GM20000 (cell line): ENCODE measurements at regions not wholly inside any gene's neighbourhood (a gene's known extent, or its start where the extent isn't known, plus 50 kb on each side); places are given as distances from the start of the nearest gene placed in this dataset.

Source experiments
- DNase-seq: peaks from one replicate; pipeline ENCODE4 v3.0.0; 2012; ENCODE audit warnings: low spot score
- TF ChIP-seq, protein P1 (sequence below): IDR thresholded peaks from 2 replicates; pipeline ENCODE4 v1.5.1; 2012; ENCODE audit warnings: mild to moderate bottlenecking, control low read depth; ENCODE audit errors: extremely low read depth, missing control alignments

DNA sequence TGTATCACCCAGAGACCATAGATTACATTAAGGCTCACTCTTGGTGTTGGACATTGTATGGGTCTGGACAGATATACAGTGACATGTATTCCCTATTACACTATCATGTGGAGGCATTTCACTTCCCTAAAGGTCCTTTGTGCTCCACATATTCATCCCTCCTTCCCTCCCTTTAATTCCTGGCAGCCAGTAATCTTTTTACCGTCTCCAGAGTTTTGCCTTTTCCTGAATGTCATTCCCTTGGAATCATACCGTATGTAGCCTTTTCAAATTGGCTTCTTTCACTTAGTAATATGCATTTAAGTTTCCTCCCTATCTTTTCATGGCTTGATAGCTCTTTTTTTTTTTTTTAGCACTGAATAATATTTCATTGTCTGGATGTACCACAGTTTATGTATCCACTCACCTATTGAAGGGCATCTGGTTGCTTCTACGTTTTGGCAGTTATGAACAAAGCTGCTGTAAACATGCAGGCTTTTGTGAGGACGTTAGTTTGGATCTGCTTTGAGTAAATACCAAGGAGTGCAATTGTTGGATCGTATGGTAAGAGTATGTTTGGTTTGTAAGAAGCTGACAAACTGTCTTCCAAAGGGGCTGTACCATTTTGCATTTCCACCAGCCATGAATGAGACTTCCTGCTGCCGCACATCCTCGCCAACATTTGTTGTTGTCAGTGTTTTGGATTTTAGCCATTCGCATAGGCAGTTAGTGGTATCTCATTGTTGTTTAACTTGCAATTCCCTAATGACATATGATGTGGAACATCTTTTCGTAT, 122.1 kb upstream of the SMIM23 start:
- no peak for DNase-seq
- TF ChIP-seq, protein P1, sequence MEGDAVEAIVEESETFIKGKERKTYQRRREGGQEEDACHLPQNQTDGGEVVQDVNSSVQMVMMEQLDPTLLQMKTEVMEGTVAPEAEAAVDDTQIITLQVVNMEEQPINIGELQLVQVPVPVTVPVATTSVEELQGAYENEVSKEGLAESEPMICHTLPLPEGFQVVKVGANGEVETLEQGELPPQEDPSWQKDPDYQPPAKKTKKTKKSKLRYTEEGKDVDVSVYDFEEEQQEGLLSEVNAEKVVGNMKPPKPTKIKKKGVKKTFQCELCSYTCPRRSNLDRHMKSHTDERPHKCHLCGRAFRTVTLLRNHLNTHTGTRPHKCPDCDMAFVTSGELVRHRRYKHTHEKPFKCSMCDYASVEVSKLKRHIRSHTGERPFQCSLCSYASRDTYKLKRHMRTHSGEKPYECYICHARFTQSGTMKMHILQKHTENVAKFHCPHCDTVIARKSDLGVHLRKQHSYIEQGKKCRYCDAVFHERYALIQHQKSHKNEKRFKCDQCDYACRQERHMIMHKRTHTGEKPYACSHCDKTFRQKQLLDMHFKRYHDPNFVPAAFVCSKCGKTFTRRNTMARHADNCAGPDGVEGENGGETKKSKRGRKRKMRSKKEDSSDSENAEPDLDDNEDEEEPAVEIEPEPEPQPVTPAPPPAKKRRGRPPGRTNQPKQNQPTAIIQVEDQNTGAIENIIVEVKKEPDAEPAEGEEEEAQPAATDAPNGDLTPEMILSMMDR, result no peak

DNA sequence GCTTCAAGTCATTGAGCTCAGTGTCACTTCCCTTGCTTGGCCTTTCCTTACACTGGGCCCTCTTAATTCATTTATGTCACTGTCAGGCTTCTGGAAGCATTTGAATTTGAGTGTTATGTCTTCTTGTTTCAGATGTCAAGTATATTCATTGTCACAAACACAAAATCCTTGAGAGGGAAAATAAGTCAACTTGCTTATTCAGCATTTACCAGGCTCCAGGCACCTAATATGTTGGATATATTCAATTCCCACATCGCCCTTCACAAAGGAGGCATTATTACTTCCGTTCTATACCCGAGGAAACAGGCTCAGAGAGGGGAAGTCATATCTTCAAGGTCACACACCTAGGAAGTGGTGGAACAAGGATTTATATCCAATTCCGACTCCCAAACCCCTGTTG, 121.1 kb upstream of the SMIM23 start:
- TF ChIP-seq, protein P1, result no peak
- no peak for DNase-seq

DNA sequence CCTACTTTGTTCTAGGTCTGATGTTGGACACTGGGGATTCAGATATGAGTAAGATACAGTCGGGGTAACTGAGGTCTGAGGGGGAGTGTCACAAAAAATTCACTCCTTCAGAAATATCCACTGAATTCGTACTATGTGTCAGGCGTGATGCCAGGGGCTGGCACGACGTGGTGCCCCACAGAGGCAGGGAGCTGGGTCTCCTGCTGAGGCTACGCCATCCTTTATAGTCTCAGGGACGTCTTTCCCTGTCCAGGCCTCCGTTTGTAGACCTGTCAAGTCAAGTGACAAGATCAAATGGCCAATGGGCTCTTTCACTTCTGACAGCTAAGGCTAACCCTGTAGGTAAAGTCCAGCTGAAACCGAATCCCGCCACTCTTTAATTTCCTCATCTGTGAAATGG, 118.8 kb upstream of the SMIM23 start:
- no peak for DNase-seq
- TF ChIP-seq, protein P1, result no peak

DNA sequence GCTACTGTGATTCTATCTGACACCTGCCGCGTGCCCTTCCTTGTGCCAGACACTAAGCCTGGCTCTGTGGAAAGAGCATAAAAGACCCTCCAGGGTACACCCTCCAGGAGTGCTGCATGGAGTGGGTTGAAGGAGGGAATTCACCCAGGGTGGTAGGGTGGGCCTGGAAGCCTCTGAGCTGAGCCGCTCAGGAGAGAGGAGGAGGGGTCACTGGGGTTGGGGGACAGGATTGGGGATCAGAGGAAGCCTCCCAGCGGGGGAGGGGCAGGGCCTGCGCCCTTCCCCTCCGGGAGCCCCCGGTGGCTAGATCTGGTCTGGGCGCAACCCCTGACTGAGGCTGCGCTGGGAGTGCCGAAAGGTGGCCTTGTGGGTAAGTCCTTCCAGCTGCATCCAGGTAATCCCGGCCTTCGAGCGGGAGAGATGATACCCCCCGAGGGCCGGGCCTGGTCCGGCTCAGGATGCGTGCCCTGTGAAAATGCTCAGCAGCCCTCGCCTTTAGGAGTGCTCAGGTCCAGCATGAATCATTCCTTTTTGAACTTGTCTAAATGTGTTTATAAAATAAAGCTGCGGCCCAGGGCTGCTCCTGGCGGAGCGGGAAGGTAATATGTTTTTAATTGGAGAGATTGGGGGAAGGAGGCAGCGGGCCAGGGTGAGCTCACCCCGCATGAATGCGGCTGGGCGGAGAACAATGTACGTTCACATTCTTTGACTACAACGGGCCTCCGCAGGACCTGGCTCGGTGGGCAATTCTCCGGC, 118.1 kb upstream of the SMIM23 start:
- TF ChIP-seq, protein P1, result no peak
- no peak for DNase-seq

DNA sequence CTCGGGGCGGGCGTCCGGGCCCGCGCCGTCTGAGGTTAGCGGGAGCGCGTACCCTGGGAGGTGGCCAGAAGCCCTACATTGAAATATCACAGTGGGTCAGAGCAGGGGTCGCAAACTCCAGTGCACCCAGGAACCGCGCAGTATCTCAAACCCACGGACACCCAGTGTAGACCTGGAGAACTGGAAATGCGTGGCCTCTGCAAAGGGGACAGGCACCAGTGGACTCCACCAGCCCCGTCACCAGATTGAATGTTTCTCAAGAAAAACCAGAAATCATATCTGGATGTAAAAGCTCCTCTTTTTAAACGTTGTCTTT, 117.6 kb upstream of the SMIM23 start:
- TF ChIP-seq, protein P1, result no peak
- no peak for DNase-seq

DNA sequence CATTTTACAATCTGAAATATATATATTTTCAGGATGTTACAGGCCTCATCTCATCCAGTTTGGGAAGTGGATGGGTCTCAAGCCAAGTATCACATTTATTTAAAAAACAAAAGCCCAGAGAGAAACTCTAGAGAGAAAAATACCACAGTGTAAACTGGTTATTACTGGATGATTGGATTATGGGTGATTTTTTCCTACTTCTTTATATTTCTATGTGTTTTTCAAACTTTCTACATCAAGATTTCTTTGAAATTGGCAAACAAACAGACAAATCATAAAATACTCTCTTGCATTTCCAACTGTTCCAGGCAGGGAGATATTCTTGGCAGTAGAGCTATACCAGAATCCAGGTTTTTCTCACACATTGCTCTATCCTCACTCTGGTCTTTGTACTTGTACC, 116.0 kb upstream of the SMIM23 start:
- DNase-seq, result no peak
- TF ChIP-seq, protein P1, result no peak

DNA sequence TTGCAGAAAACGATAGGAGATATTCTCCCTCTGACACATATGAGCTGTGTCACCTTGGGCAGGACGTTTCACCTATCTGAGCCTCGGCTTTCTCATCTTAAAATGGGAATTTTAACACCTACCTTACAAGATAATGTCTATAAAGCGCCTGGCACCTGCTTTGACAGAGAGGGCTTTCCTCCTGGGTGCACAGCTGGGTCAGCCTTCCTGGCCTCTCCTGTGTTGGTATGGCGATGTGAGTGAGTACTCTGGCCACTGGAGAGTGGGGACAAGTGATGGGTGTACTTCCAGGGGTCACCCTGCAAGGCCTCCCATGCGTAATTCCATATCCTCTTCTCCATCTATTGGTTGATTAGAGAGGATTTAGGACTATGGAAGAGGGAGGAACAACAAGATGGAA, 113.1 kb upstream of the SMIM23 start:
- TF ChIP-seq, protein P1, result no peak
- no peak for DNase-seq
